ENCODE measurements at regions not wholly inside any gene's neighbourhood (a gene's known extent, or its start where the extent isn't known, plus 50 kb on each side); places are given as distances from the start of the nearest gene placed in this dataset.

- Histone ChIP-seq H3K9me1 (ENCODE audit: control insufficient read depth, insufficient read depth, low read length) (no peaks in the 10 kb centered on the region), H3K27ac (ENCODE audit: extremely low read depth, low read depth, low read length) (no peak overlapping the region), H4K20me1 (replicated peaks; ENCODE audit: control insufficient read depth, insufficient read depth, low read length) (no peaks in the 10 kb centered on the region), H3K4me1 (replicated peaks in 1 of 2; ENCODE audit: control insufficient read depth in 2 of 2, insufficient read depth in 2 of 2, low read length in 2 of 2) (no peaks in the 10 kb centered on the region), H2AFZ (ENCODE audit: low read depth, low read length) (no peak overlapping the region), H3K4me2 (ENCODE audit: insufficient read depth, low read length) (no peak overlapping the region), H3K79me2 (ENCODE audit: control insufficient read depth, insufficient read depth, low read length) (no peaks in the 10 kb centered on the region), H3K27me3 (ENCODE audit: control insufficient read depth in 2 of 2, insufficient read depth in 2 of 2, low read length in 2 of 2) (no peaks in the 10 kb centered on the region), H3K4me3 (no peak overlapping the region), H3K9ac (ENCODE audit: insufficient read depth in 1 of 2, low read depth in 2 of 2, low read length in 2 of 2) (no peak overlapping the region), H3K36me3 (ENCODE audit: control insufficient read depth, insufficient read depth, low read length) (no peaks in the 10 kb centered on the region), H3K9me3 (replicated peaks; ENCODE audit: control insufficient read depth, insufficient read depth, low read depth, low read length) (no peaks in the 10 kb centered on the region)
- CTCF ChIA-PET (ENCODE audit: low intra/inter-chr PET ratio), result no interaction called here
- no TSS peak for BruUV-seq (replicated peaks)
- DNase-seq (ENCODE audit: extremely low read depth in 1 of 4, low spot score in 3 of 4), result no peak
- POLR2A ChIA-PET, result interaction anchor here (0.8 kb wide), 1 partner anchor 9 kb away, joined by 4 read pairs; no protein-coding TSS in a partner anchor
- intact Hi-C loops (cut with micrococcal nuclease) (loop anchor here (10.0 kb wide), 1 partner anchor 104 kb away; no protein-coding TSS in a partner anchor), in situ Hi-C loops (cut with MboI) (no loop called here)
- ATAC-seq, result no peak
- FAIRE-seq, result no peak
- no peak for TF ChIP-seq CEBPG (CRISPR knock-in tag; IDR thresholded peaks at IDR 0.05)
- TF ChIP-seq CEBPG (tag; conservative IDR thresholded peaks at IDR 0.05 in 1 of 2, IDR thresholded peaks at IDR 0.05 in 1 of 2), result no peak
- TF ChIP-seq SIX5 (IDR thresholded peaks at IDR 0.05; ENCODE audit: borderline replicate concordance in 1 of 2, insufficient read depth in 1 of 2, low read depth in 1 of 2, low read length in 2 of 2), result no peak
- no peak for TF ChIP-seq ZNF785 (CRISPR knock-in tag; IDR thresholded peaks at IDR 0.05)
- TF ChIP-seq TRIM28 (IDR thresholded peaks at IDR 0.05), result no peak
- no peak for TF ChIP-seq ZNF133 (CRISPR knock-in tag; IDR thresholded peaks at IDR 0.05)
- no peak for TF ChIP-seq ZBTB34 (CRISPR knock-in tag; IDR thresholded peaks at IDR 0.05)
- no peak for TF ChIP-seq HDAC8 (tag; IDR thresholded peaks at IDR 0.05)
- no peak for TF ChIP-seq ZNF318 (IDR thresholded peaks at IDR 0.05; ENCODE audit: borderline replicate concordance in 1 of 2, low read depth in 1 of 2)
These were observed 143.1 kb upstream of the NR4A3 start for GRCh38 chr9:99678566-99678965.
